ENCODE measurements at regions not wholly inside any gene's neighbourhood (a gene's known extent, or its start where the extent isn't known, plus 50 kb on each side); places are given as distances from the start of the nearest gene placed in this dataset.

DNA sequence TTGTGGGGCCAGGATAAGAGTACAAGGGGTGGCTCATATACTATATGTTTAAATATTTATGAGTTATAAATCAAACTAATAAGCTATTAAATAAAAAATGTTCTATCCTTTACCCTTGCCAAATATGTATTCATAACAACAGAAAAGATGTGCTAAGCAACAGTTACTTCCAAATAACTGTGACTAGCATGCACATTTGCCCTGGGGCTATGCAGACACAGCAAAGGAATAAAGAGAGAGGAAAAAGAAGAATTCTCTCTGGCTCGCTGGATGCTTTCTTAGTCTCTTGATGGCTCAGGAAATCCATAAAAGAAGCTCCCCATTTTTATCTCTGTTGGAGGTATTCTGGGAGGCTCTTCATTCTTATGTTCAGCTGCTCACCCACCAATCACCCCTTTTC lies 182.4 kb upstream of the ATP10B start:
- in situ Hi-C loops (cut with MboI) (no loop called here), intact Hi-C loops (cut with micrococcal nuclease; ENCODE audit: unreplicated experiment) (no loop called here)
- no peaks in the 10 kb centered on the region for H3K4me1 ChIP-seq (ENCODE audit: control insufficient read depth, insufficient read depth, low read length)
- ChIA-PET CTCF (no interaction called here), SMC1A (ENCODE audit: uncharacterized antibody, unreplicated experiment) (interaction anchor here (1.0 kb wide), 1 partner anchor 55 kb away, joined by 3 read pairs; no protein-coding TSS in a partner anchor), POLR2A (no interaction called here), RAD21 (ENCODE audit: unreplicated experiment) (no interaction called here)
- H3K36me3 ChIP-seq (ENCODE audit: control insufficient read depth in 2 of 2, insufficient read depth in 2 of 2, low read length in 1 of 2), result no peaks in the 10 kb centered on the region
- no peaks in the 10 kb centered on the region for H4K20me1 ChIP-seq (ENCODE audit: control insufficient read depth, insufficient read depth)
- no peak overlapping the region for H2AFZ ChIP-seq (ENCODE audit: control insufficient read depth, low read depth, low read length)
- 0% methylated on average over 1 of the region's 1 CpG for WGBS (ENCODE audit: insufficient coverage, insufficient replicate concordance, low lambda C conversion rate, missing lambda C conversion rate)
- H3K27me3 ChIP-seq (replicated peaks in 1 of 2; ENCODE audit: control insufficient read depth in 2 of 2, insufficient read depth in 2 of 2, low read length in 1 of 2), result no peaks in the 10 kb centered on the region
- H3K4me2 ChIP-seq (ENCODE audit: control insufficient read depth, insufficient read depth), result no peak overlapping the region
- no peak overlapping the region for H3K4me3 ChIP-seq
- no peaks in the 10 kb centered on the region for H3K9me3 ChIP-seq (replicated peaks; ENCODE audit: control insufficient read depth, insufficient read depth, low read length)
- FAIRE-seq (no peak), ATAC-seq (no peak), DNase-seq (ENCODE audit: low read depth, low spot score) (no peak)
- BruUV-seq (replicated peaks), result no TSS peak
- H3K27ac ChIP-seq (ENCODE audit: control insufficient read depth, insufficient read depth), result no peak overlapping the region
- H3K79me2 ChIP-seq (ENCODE audit: control insufficient read depth, insufficient read depth, low read length), result no peaks in the 10 kb centered on the region
- H3K9ac ChIP-seq (ENCODE audit: control insufficient read depth, insufficient read depth, low read length), result no peak overlapping the region
- TF ChIP-seq KLF5 (IDR thresholded peaks at IDR 0.05; ENCODE audit: partially characterized antibody), result no peak

DNA sequence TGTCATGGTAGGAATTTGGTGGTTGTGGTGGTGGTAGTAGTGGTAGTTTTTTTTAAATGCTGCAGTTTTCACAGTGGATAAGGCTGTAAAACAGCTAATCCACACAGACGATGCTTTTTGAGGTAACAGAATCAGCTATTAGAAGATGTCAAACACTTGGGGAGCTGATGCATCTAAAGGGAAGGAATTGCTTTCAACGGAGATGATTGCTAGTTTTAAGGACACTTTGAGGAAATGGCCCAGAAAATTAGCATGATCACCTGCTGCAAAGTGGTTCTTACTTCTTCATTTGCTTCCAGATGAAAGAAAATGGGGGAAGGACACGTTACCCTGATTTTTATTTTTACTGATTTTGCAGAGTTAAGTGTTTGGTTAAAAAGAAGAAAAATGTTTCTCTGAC lies 178.2 kb upstream of the ATP10B start:
- SMC1A ChIA-PET (ENCODE audit: uncharacterized antibody, unreplicated experiment), result interaction anchor here (1.4 kb wide), 1 partner anchor 51 kb away, joined by 3 read pairs; no protein-coding TSS in a partner anchor
- RAD21 ChIA-PET (ENCODE audit: unreplicated experiment), result no interaction called here
- Histone ChIP-seq H3K27ac (ENCODE audit: control insufficient read depth, insufficient read depth) (no peak overlapping the region), H3K27me3 (replicated peaks in 1 of 2; ENCODE audit: control insufficient read depth in 2 of 2, insufficient read depth in 2 of 2, low read length in 1 of 2) (no peaks in the 10 kb centered on the region), H2AFZ (ENCODE audit: control insufficient read depth, low read depth, low read length) (no peak overlapping the region), H3K9ac (ENCODE audit: control insufficient read depth, insufficient read depth, low read length) (no peak overlapping the region), H4K20me1 (ENCODE audit: control insufficient read depth, insufficient read depth) (no peaks in the 10 kb centered on the region), H3K4me3 (no peak overlapping the region), H3K9me3 (replicated peaks; ENCODE audit: control insufficient read depth, insufficient read depth, low read length) (no peaks in the 10 kb centered on the region), H3K4me2 (ENCODE audit: control insufficient read depth, insufficient read depth) (no peak overlapping the region), H3K4me1 (ENCODE audit: control insufficient read depth, insufficient read depth, low read length) (no peaks in the 10 kb centered on the region), H3K79me2 (ENCODE audit: control insufficient read depth, insufficient read depth, low read length) (no peaks in the 10 kb centered on the region), H3K36me3 (ENCODE audit: control insufficient read depth in 2 of 2, insufficient read depth in 2 of 2, low read length in 1 of 2) (no peaks in the 10 kb centered on the region)
- FAIRE-seq, result no peak
- POLR2A ChIA-PET, result no interaction called here
- no TSS peak for BruUV-seq (replicated peaks)
- intact Hi-C loops (cut with micrococcal nuclease; ENCODE audit: unreplicated experiment) (no loop called here), in situ Hi-C loops (cut with MboI) (no loop called here)
- CTCF ChIA-PET, result no interaction called here
- WGBS (ENCODE audit: insufficient coverage, insufficient replicate concordance, low lambda C conversion rate, missing lambda C conversion rate), result 8% methylated on average over 3 of the region's 3 CpGs
- TF ChIP-seq MYB (IDR thresholded peaks at IDR 0.05; ENCODE audit: borderline replicate concordance, low read depth, low read length), result no peak
- no peak for TF ChIP-seq SREBF2 (IDR thresholded peaks at IDR 0.05; ENCODE audit: low read length)
- TF ChIP-seq CHD1 (IDR thresholded peaks at IDR 0.05; ENCODE audit: low read depth, low read length), result no peak
- no peak for TF ChIP-seq KDM1A (IDR thresholded peaks at IDR 0.05; ENCODE audit: borderline replicate concordance)
- no peak for ATAC-seq
- DNase-seq (ENCODE audit: low read depth, low spot score), result no peak

Measured in GM12878 (cell line).